ENCODE measurements at regions not wholly inside any gene's neighbourhood (a gene's known extent, or its start where the extent isn't known, plus 50 kb on each side); places are given as distances from the start of the nearest gene placed in this dataset.

- no peak for TF ChIP-seq CTCF (IDR thresholded peaks at IDR 0.05; ENCODE audit: extremely low read depth, missing control alignments)
- DNase-seq (ENCODE audit: low spot score), result no peak
Measured at GRCh38 chr5:30891660-30892059, 301.8 kb upstream of the CDH6 start.

GRCh38 chr5:30890377-30890776 is 303.1 kb upstream of the CDH6 start:
- DNase-seq (ENCODE audit: low spot score), result no peak
- TF ChIP-seq CTCF (IDR thresholded peaks at IDR 0.05; ENCODE audit: extremely low read depth, missing control alignments), result no peak

GRCh38 chr5:30880514-30880913 is 313.0 kb upstream of the CDH6 start:
- DNase-seq (ENCODE audit: low spot score), result no peak
- TF ChIP-seq CTCF (IDR thresholded peaks at IDR 0.05; ENCODE audit: extremely low read depth, missing control alignments), result no peak

GRCh38 chr5:30879887-30880286 is 313.6 kb upstream of the CDH6 start:
- no peak for DNase-seq (ENCODE audit: low spot score)
- TF ChIP-seq CTCF (IDR thresholded peaks at IDR 0.05; ENCODE audit: extremely low read depth, missing control alignments), result no peak

GRCh38 chr5:30878746-30879145 is 314.7 kb upstream of the CDH6 start:
- no peak for DNase-seq (ENCODE audit: low spot score)
- TF ChIP-seq CTCF (IDR thresholded peaks at IDR 0.05; ENCODE audit: extremely low read depth, missing control alignments), result no peak

GRCh38 chr5:30878296-30878695 is 315.2 kb upstream of the CDH6 start:
- no peak for DNase-seq (ENCODE audit: low spot score)

More at GRCh38 chr5:30878296-30878695, 315.2 kb upstream of the CDH6 start:
- TF ChIP-seq CTCF (IDR thresholded peaks at IDR 0.05; ENCODE audit: extremely low read depth, missing control alignments), result no peak
